Neural cell (in vitro differentiated cells): ENCODE measurements at regions not wholly inside any gene's neighbourhood (a gene's known extent, or its start where the extent isn't known, plus 50 kb on each side); places are given as distances from the start of the nearest gene placed in this dataset.

Experiments
- CTCF ChIP-seq: fragments of 450-650 bp; IDR thresholded peaks from 2 replicates; pipeline ENCODE4 v1.5.1; 2014; ENCODE audit warnings: antibody characterized with exemption, mild to moderate bottlenecking, moderate library complexity; ENCODE audit not compliant: poor library complexity, severe bottlenecking
- EZH2 ChIP-seq: fragments of 200-600, 300-800 bp; shearing (Covaris generic), sonication (generic); IDR thresholded peaks from 2 replicates; pipeline ENCODE4 v1.6.1; 2014; ENCODE audit warnings: antibody characterized with exemption, low read length, borderline replicate concordance, mild to moderate bottlenecking; ENCODE audit not compliant: insufficient read depth, poor library complexity, severe bottlenecking
- TAF1 ChIP-seq: IDR thresholded peaks from 2 replicates; pipeline ENCODE4 v1.6.1; 2012; ENCODE audit warnings: low read depth

GRCh38 chr6:149173222-149173621 lies 144.3 kb upstream of the TAB2 start:
- TF ChIP-seq CTCF (no peak), TAF1 (no peak), EZH2 (no peak)
